Fibroblast of the aortic adventitia (primary cell): ENCODE measurements at regions not wholly inside any gene's neighbourhood (a gene's known extent, or its start where the extent isn't known, plus 50 kb on each side); places are given as distances from the start of the nearest gene placed in this dataset.

Source experiments
- DNase-seq: peaks from one replicate; pipeline ENCODE4 v3.0.0-alpha.2; 2010; ENCODE audit warnings: low read depth
- H3K4me3 ChIP-seq: 2 replicates; pipeline ENCODE4 v1.5.1; 2011; ENCODE audit warnings: low read depth, mild to moderate bottlenecking, control low read depth, low read length, moderate library complexity
- TF ChIP-seq, protein P1 (sequence below): IDR thresholded peaks from 2 replicates; pipeline ENCODE4 v1.5.1; 2011; ENCODE audit warnings: mild to moderate bottlenecking, low read length, control low read depth, inconsistent platforms; ENCODE audit not compliant: insufficient read depth

DNA sequence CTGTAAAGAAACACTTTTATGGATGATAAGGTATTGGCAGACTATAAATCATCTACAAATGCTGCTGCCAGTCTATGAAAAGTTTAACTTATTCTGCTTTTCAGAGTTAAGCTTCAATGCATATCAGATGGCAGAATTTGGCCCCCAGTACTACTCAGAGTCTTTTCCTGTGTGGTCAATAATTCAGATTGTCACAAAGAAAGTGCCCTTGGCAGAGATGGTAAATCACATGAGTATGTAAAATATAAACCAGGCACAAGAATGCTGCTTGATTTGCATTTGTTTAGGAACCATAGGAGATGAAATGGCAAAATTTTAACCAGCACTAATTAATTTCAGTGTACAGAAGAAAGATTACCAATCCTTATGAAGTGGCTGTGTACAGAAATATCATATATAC, 818.3 kb upstream of the POT1 start:
- DNase-seq = no peak
- TF ChIP-seq, protein P1, sequence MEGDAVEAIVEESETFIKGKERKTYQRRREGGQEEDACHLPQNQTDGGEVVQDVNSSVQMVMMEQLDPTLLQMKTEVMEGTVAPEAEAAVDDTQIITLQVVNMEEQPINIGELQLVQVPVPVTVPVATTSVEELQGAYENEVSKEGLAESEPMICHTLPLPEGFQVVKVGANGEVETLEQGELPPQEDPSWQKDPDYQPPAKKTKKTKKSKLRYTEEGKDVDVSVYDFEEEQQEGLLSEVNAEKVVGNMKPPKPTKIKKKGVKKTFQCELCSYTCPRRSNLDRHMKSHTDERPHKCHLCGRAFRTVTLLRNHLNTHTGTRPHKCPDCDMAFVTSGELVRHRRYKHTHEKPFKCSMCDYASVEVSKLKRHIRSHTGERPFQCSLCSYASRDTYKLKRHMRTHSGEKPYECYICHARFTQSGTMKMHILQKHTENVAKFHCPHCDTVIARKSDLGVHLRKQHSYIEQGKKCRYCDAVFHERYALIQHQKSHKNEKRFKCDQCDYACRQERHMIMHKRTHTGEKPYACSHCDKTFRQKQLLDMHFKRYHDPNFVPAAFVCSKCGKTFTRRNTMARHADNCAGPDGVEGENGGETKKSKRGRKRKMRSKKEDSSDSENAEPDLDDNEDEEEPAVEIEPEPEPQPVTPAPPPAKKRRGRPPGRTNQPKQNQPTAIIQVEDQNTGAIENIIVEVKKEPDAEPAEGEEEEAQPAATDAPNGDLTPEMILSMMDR = no peak
- H3K4me3 ChIP-seq = no peak overlapping the region

DNA sequence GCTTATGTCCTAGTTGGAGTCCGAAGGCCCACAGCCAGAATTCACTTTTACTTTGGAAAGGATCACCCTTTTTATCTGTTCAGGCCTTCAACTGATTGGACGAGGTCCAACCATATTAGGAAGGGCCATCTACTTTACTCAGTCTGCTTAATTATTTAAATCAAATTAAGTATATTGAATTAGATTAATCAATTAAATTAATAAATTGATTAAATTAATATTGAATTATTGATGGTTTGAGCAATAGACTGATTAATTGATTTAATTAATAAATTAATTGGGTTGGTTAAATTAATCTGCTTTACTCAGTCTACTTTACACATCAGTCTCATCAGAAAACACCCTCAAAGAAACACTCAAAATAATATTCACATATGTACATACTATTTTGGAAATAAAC, 816.9 kb upstream of the POT1 start:
- TF ChIP-seq, protein P1 = no peak
- no peak for DNase-seq
- no peak overlapping the region for H3K4me3 ChIP-seq

DNA sequence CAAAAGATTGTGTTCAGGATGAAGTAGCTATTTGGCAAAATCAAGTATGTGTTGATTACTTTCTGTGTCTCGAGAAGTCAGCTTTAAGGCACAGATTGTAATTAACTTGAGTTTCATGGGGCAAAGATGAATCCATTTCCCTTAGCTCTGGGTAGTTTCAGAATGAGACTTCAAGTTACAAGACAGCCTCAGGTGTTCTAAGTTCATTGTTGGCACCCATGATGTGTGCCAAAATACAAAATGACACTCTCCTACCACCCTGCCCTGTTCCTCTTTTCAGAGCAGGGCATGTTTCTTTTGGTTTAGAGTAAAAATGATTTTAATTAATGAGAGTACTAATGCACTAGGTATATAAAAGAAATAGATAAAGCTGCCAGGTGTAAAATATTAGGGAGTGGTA, 797.6 kb upstream of the POT1 start:
- no peak for DNase-seq
- TF ChIP-seq, protein P1 = no peak
- H3K4me3 ChIP-seq = no peak overlapping the region

DNA sequence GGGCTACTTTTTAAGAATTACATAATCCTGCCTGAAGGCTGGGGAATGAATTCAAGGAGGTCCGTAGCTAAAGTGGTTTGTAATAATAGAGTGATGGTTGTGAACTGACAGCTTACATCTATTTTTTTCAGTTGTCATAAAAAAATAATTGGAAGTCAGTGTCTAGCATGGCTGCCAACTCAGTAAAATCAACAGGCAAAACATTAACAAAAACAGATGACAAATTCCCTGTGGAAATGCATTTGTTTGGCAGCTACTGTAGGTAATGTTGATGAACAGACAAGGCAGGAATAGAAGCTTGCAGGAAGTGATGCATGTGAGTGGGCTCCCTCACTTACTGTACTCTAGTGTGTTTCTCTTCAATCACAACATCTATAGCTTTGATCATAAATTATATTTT, 766.0 kb upstream of the POT1 start:
- TF ChIP-seq, protein P1 = no peak
- DNase-seq = no peak

DNA sequence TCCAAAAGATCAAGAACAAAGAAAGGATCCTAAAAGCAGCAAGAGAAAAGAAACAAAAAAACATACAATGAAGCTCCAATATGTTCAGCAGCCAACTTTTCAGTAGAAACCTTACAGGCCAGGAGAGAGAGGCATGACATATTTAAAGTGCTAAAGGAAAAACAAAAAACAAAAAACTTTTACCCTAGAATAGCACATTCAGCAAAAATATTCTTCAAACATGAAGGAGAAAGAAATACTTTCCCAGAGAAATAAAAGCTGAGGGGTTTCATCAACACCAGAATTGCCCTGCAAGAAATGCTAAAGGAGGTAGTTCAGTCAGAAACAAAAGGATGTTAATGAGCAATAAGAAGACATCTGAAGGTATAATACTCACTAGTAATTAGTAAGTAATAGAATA, 753.5 kb upstream of the POT1 start:
- no peak overlapping the region for H3K4me3 ChIP-seq
- DNase-seq = no peak
- TF ChIP-seq, protein P1 = no peak

More for the DNA sequence above, 766.0 kb upstream of the POT1 start:
- no peak overlapping the region for H3K4me3 ChIP-seq

DNA sequence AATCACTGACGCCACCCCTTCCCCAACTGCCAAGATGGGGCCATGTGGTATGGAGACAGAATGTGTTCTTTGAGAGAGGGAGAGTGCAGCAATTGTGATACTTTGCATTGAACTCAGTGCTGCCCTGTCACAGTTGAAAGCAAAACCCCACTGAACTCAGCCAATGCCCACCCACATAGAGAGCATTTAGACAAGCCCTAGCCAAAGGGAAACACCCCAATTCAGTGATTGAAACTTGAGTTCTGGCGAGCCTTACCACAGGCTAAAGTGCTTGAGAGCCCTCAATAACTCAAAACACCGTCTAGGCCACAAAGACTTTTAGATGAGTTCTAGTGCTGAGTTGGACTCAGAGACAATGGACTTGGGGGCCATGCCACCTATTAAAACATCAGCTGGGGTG, 751.9 kb upstream of the POT1 start:
- no peak overlapping the region for H3K4me3 ChIP-seq
- DNase-seq = no peak
- TF ChIP-seq, protein P1 = no peak

DNA sequence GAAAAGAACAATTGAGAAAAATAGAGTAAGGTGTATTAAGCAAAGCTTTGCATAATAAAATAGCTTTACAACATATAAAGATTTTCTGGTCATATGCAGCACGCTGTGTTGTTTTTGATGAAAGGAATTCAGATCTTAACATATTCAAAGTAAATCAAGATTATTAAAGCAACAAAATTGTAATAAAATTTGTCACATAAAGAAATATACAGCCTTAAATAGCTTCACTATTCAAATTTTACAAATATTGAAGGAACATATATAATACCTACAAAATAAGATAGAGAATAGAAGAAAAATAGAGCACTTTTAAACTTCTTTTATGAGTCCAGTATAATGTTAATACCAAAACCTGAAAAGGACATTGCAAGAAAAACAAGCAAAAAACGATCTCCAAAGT, 749.1 kb upstream of the POT1 start:
- TF ChIP-seq, protein P1 = no peak
- no peak for DNase-seq
- H3K4me3 ChIP-seq = no peak overlapping the region
